IMR-90 (cell line): ENCODE measurements at regions not wholly inside any gene's neighbourhood (a gene's known extent, or its start where the extent isn't known, plus 50 kb on each side); places are given as distances from the start of the nearest gene placed in this dataset.

Experiments used
- ATAC-seq: fragments of 200-7000 bp; cut with Tn5 transposase; 2 replicates; pipeline ENCODE4 v1.9.1; 2020; ENCODE audit warnings: low read depth, mild to moderate bottlenecking, moderate library complexity
- BruUV-seq: library from RNA; stranded (reverse); fragments of 400-500 nt; replicated peaks from 2 replicates; lab custom pipeline; 2021; lab: Mats Ljungman, UMichigan
- CTCF ChIA-PET: fragments of 300-600 bp; formaldehyde crosslinking; extraction: SDS; loops from one replicate; lab custom pipeline; 2021; ENCODE audit warnings: antibody characterized with exemption; lab: Yijun Ruan, JAX
- POLR2A ChIA-PET: fragments of 300-600 bp; sonication (Branson Sonifier 250); formaldehyde crosslinking; loops from one replicate; lab custom pipeline; 2022; ENCODE audit warnings: antibody characterized with exemption; ENCODE audit not compliant: unreplicated experiment; lab: Charles Lee
- DNase-seq: peaks from one replicate; pipeline ENCODE4 v3.0.0; 2013
- H2AFZ ChIP-seq: replicated peaks from 2 replicates; pipeline ENCODE3; 2013; ENCODE audit warnings: low read length, mild to moderate bottlenecking; ENCODE audit not compliant: poor library complexity
- H2AK5ac ChIP-seq: 2 replicates; pipeline ENCODE4 v1.6.1; 2013; ENCODE audit warnings: low read depth, low read length, inconsistent platforms
- H2AK9ac ChIP-seq: replicated peaks from 2 replicates; pipeline ENCODE3; 2013; ENCODE audit warnings: mild to moderate bottlenecking, low read depth, low read length, moderate library complexity; ENCODE audit not compliant: poor library complexity
- H2BK120ac ChIP-seq: 2 replicates; pipeline ENCODE4 v1.6.1; 2013; ENCODE audit warnings: low read depth, low read length, inconsistent platforms
- H2BK15ac ChIP-seq: 3 replicates; pipeline ENCODE4 v1.6.1; 2013; ENCODE audit warnings: low read depth, low read length, inconsistent platforms
- H2BK20ac ChIP-seq: 2 replicates; pipeline ENCODE4 v1.6.1; 2013; ENCODE audit warnings: low read depth, mild to moderate bottlenecking, inconsistent platforms, low read length, moderate library complexity
- H2BK5ac ChIP-seq: 2 replicates; pipeline ENCODE4 v1.6.1; 2013; ENCODE audit warnings: mild to moderate bottlenecking, low read depth, low read length, inconsistent platforms; ENCODE audit not compliant: poor library complexity, severe bottlenecking
- H3K14ac ChIP-seq: replicated peaks from 2 replicates; pipeline ENCODE4 v1.6.1; 2013; ENCODE audit warnings: low read depth, low read length, inconsistent platforms
- H3K18ac ChIP-seq: 2 replicates; pipeline ENCODE4 v1.6.1; 2013; ENCODE audit warnings: low read depth, low read length, control low read depth
- H3K23ac ChIP-seq: 2 replicates; pipeline ENCODE4 v1.6.1; 2013; ENCODE audit warnings: low read depth, low read length, inconsistent platforms
- H3K27ac ChIP-seq: 2 replicates; pipeline ENCODE4 v1.5.1; 2013; ENCODE audit warnings: mild to moderate bottlenecking, control low read depth, low read length; ENCODE audit not compliant: insufficient read depth
- H3K27me3 ChIP-seq: 2 replicates; pipeline ENCODE4 v1.6.1; 2013; ENCODE audit warnings: low read length; ENCODE audit not compliant: control insufficient read depth, insufficient read depth
- H3K36me3 ChIP-seq: 2 replicates; pipeline ENCODE4 v1.6.1; 2013; ENCODE audit warnings: low read length, mixed read lengths; ENCODE audit not compliant: control insufficient read depth, insufficient read depth
- H3K4ac ChIP-seq: 2 replicates; pipeline ENCODE4 v1.6.1; 2013; ENCODE audit warnings: low read depth, low read length, inconsistent platforms
- H3K4me1 ChIP-seq: 2 replicates; pipeline ENCODE4 v1.6.1; 2013; ENCODE audit warnings: low read length, mixed read lengths; ENCODE audit not compliant: control insufficient read depth, insufficient read depth
- H3K4me2 ChIP-seq: 2 replicates; pipeline ENCODE4 v1.6.1; 2013; ENCODE audit warnings: low read depth, mild to moderate bottlenecking, control low read depth, low read length, moderate library complexity
- H3K4me3 ChIP-seq: 2 replicates; pipeline ENCODE4 v1.5.1; 2013; ENCODE audit warnings: low read depth, mild to moderate bottlenecking, control low read depth, low read length, moderate library complexity; ENCODE audit not compliant: insufficient read depth
- H3K56ac ChIP-seq: 2 replicates; pipeline ENCODE4 v1.6.1; 2013; ENCODE audit warnings: low read length, inconsistent platforms; ENCODE audit not compliant: insufficient read depth; ENCODE audit errors: extremely low read depth
- H3K79me1 ChIP-seq, 2 experiments: 2 replicates each; pipeline ENCODE4 v1.6.1; 2013; ENCODE audit warnings: low read length in 2 of 2, inconsistent platforms in 1 of 2, low read depth in 1 of 2
- H3K9ac ChIP-seq: 2 replicates; pipeline ENCODE4 v1.6.1; 2013; ENCODE audit warnings: low read depth, low read length, control low read depth
- H3K9me1 ChIP-seq: 2 replicates; pipeline ENCODE4 v1.6.1; 2013; ENCODE audit warnings: low read length, inconsistent platforms; ENCODE audit not compliant: insufficient read depth
- H3K9me3 ChIP-seq: 2 replicates; pipeline ENCODE4 v1.6.1; 2013; ENCODE audit warnings: low read length; ENCODE audit not compliant: control insufficient read depth, insufficient read depth
- H4K20me1 ChIP-seq: 2 replicates; pipeline ENCODE4 v1.6.1; 2013; ENCODE audit warnings: low read length, inconsistent platforms; ENCODE audit not compliant: insufficient read depth
- H4K5ac ChIP-seq: 2 replicates; pipeline ENCODE4 v1.6.1; 2013; ENCODE audit warnings: mild to moderate bottlenecking, low read depth, low read length, control low read depth
- H4K8ac ChIP-seq, 2 experiments: 2 replicates each; pipeline ENCODE4 v1.6.1; 2013; ENCODE audit warnings: low read depth in 2 of 2, low read length in 2 of 2, control low read depth in 1 of 2, inconsistent platforms in 1 of 2
- H4K91ac ChIP-seq: 2 replicates; pipeline ENCODE4 v1.6.1; 2013; ENCODE audit warnings: low read depth, low read length, inconsistent platforms; ENCODE audit not compliant: insufficient read depth
- BHLHE40 ChIP-seq: fragments of 150-350 bp; IDR thresholded peaks from 2 replicates; pipeline ENCODE4 v1.6.1; 2016; ENCODE audit warnings: mild to moderate bottlenecking, low read depth, low read length
- CEBPB ChIP-seq: IDR thresholded peaks from 2 replicates; pipeline ENCODE4 v1.6.1; 2012; ENCODE audit warnings: low read depth, low read length, improper control_type of control experiment
- CHD1 ChIP-seq: IDR thresholded peaks from 2 replicates; pipeline ENCODE4 v1.6.1; 2012; ENCODE audit warnings: low read depth, low read length, improper control_type of control experiment
- CTCF ChIP-seq: conservative IDR thresholded peaks from 2 replicates; pipeline ENCODE4 v1.5.1; 2012; ENCODE audit warnings: mild to moderate bottlenecking, low read depth, low read length, improper control_type of control experiment
- ELK1 ChIP-seq: fragments of 150-350 bp; IDR thresholded peaks from 2 replicates; pipeline ENCODE4 v1.6.1; 2016; ENCODE audit warnings: low read depth, mild to moderate bottlenecking, low read length, moderate library complexity, borderline replicate concordance
- FOS ChIP-seq: fragments of 150-350 bp; IDR thresholded peaks from 2 replicates; pipeline ENCODE4 v1.6.1; 2016; ENCODE audit warnings: low read depth, low read length
- MAZ ChIP-seq: IDR thresholded peaks from 2 replicates; pipeline ENCODE4 v1.6.1; 2012; ENCODE audit warnings: low read depth, mild to moderate bottlenecking, low read length, improper control_type of control experiment, moderate library complexity, borderline replicate concordance
- MXI1 ChIP-seq: IDR thresholded peaks from 2 replicates; pipeline ENCODE4 v1.6.1; 2012; ENCODE audit warnings: low read depth, mild to moderate bottlenecking, low read length, moderate library complexity, borderline replicate concordance
- NFE2L2 ChIP-seq: fragments of 150-350 bp; IDR thresholded peaks from 2 replicates; pipeline ENCODE4 v1.6.1; 2016; ENCODE audit warnings: low read depth, mild to moderate bottlenecking, low read length
- RAD21 ChIP-seq: IDR thresholded peaks from 2 replicates; pipeline ENCODE4 v1.6.1; 2012; ENCODE audit warnings: low read length, improper control_type of control experiment
- RFX5 ChIP-seq: IDR thresholded peaks from 2 replicates; pipeline ENCODE4 v1.8.0; 2012; ENCODE audit warnings: low read depth, mild to moderate bottlenecking, low read length, moderate library complexity
- SMC3 ChIP-seq: fragments of 150-350 bp; IDR thresholded peaks from 2 replicates; pipeline ENCODE4 v1.6.1; 2016; ENCODE audit warnings: low read depth, mild to moderate bottlenecking, antibody characterized with exemption, low read length, moderate library complexity
- WGBS, 2 experiments: methylation state at CpG; one replicate each; pipeline versions ENCODE4 v1.1.5 to v1.1.7; 2013; ENCODE audit warnings: missing lambda C conversion rate in 2 of 2; ENCODE audit not compliant: insufficient read length in 1 of 2; ENCODE audit errors: extremely low coverage in 2 of 2; 5-methylcytosine and 5-hydroxymethylcytosine counted together
- dilution Hi-C: fragments of 300-500 bp; cut with HindIII; formaldehyde crosslinking; loops from one replicate; pipeline ENCODE4 v1.14.3; 2018; ENCODE audit warnings: low sequenced_read_pairs; ENCODE audit not compliant: unreplicated experiment
- in situ Hi-C: fragments of 300-500 bp; cut with MboI; formaldehyde crosslinking; loops from 3 replicates; pipeline ENCODE4 v1.14.3; 2019; ENCODE audit warnings: low sequenced_read_pairs, inconsistent platforms, mixed read lengths
- intact Hi-C: fragments of 100-400 bp; cut with micrococcal nuclease; formaldehyde crosslinking; loops from 2 replicates; pipeline ENCODE4 v1.10.0; 2022

- Histone ChIP-seq H3K9me1 (no peaks in the 10 kb centered on the region), H4K20me1 (no peaks in the 10 kb centered on the region), H3K23ac (no peak overlapping the region), H2AFZ (no peak overlapping the region), H3K4ac (no peak overlapping the region), H4K5ac (no peak overlapping the region), H3K27me3 (peaks cover 2% of the 10 kb centered on the region; the same call in 1 of the 2 replicates), H3K9ac (no peak overlapping the region), H4K8ac (no peak overlapping the region), H2BK20ac (no peak overlapping the region), H2BK120ac (no peak overlapping the region), H3K4me1 (no peaks in the 10 kb centered on the region), H3K27ac (no peak overlapping the region), H4K91ac (no peak overlapping the region), H3K9me3 (no peaks in the 10 kb centered on the region), H3K18ac (no peak overlapping the region), H2BK15ac (no peak overlapping the region), H2AK5ac (no peak overlapping the region), H3K4me2 (no peak overlapping the region), H3K56ac (no peak overlapping the region), H3K14ac (no peak overlapping the region), H3K36me3 (no peaks in the 10 kb centered on the region), H2BK5ac (no peak overlapping the region), H3K4me3 (no peak overlapping the region), H3K79me1 (no peaks in the 10 kb centered on the region), H2AK9ac (no peak overlapping the region)
- ATAC-seq = no peak
- intact Hi-C loops (no loop called here), dilution Hi-C loops (no loop called here), in situ Hi-C loops (no loop called here)
- ChIA-PET POLR2A (no interaction called here), CTCF (no interaction called here)
- no peak for DNase-seq
- no CpG with 5 or more reads among the region's 5 CpGs for WGBS, 2 experiments
- TF ChIP-seq SMC3 = no peak
- no peak for TF ChIP-seq CTCF
- no peak for TF ChIP-seq MXI1
- no peak for TF ChIP-seq BHLHE40
- no peak for TF ChIP-seq RFX5
- no peak for TF ChIP-seq CEBPB
- no peak for TF ChIP-seq CHD1
- TF ChIP-seq MAZ = no peak
- no peak for TF ChIP-seq RAD21
- no peak for TF ChIP-seq ELK1
- TF ChIP-seq FOS = no peak
- TF ChIP-seq NFE2L2 = no peak
- no TSS peak for BruUV-seq
Measured at GRCh38 chr1:229896861-229897260, 170.2 kb upstream of the GALNT2 start.
